GM23338 (cell line): ENCODE measurements at regions not wholly inside any gene's neighbourhood (a gene's known extent, or its start where the extent isn't known, plus 50 kb on each side); places are given as distances from the start of the nearest gene placed in this dataset.

ENCODE experiments used
- ATAC-seq: fragments of 200-7000 bp; cut with Tn5 transposase; 3 replicates; pipeline ENCODE4 v1.9.1; 2020
- DNase-seq: peaks from one replicate; pipeline ENCODE4 v3.0.0-alpha.2; 2015; ENCODE audit warnings: low spot score
- H2AFZ ChIP-seq: fragments of 200-600 bp; sonication (generic); 2 replicates; pipeline ENCODE4 v1.8.0; 2016; ENCODE audit warnings: antibody characterized with exemption, mild to moderate bottlenecking, moderate library complexity
- H3F3A ChIP-seq: fragments of 200-600 bp; sonication (generic); replicated peaks from 2 replicates; pipeline ENCODE4 v1.8.0; 2017; ENCODE audit warnings: antibody characterized with exemption, mixed run types, low read depth
- H3K27ac ChIP-seq: fragments of 200-600 bp; sonication (generic); 2 replicates; pipeline ENCODE4 v1.6.1; 2016; ENCODE audit warnings: low read depth
- H3K27me3 ChIP-seq: fragments of 200-600 bp; sonication (generic); 2 replicates; pipeline ENCODE4 v1.8.0; 2016; ENCODE audit warnings: mild to moderate bottlenecking, mixed run types, moderate library complexity; ENCODE audit not compliant: insufficient read depth
- H3K36me3 ChIP-seq: fragments of 200-600 bp; sonication (generic); 2 replicates; pipeline ENCODE4 v1.8.0; 2016; ENCODE audit warnings: mild to moderate bottlenecking; ENCODE audit not compliant: insufficient read depth
- H3K4me1 ChIP-seq: fragments of 200-600 bp; sonication (generic); 2 replicates; pipeline ENCODE4 v1.8.0; 2016; ENCODE audit warnings: mild to moderate bottlenecking, moderate library complexity; ENCODE audit not compliant: insufficient read depth
- H3K4me2 ChIP-seq: fragments of 200-600 bp; sonication (generic); 2 replicates; pipeline ENCODE4 v1.7.1; 2017; ENCODE audit warnings: mixed run types
- H3K4me3 ChIP-seq: fragments of 200-600 bp; sonication (generic); 2 replicates; pipeline ENCODE4 v1.6.1; 2016; ENCODE audit warnings: mixed run types
- H3K79me2 ChIP-seq: fragments of 200-600 bp; sonication (generic); replicated peaks from 2 replicates; pipeline ENCODE4 v1.8.0; 2017; ENCODE audit warnings: mild to moderate bottlenecking; ENCODE audit not compliant: insufficient read depth
- H3K9me2 ChIP-seq: fragments of 200-600 bp; sonication (generic); 2 replicates; pipeline ENCODE4 v1.8.0; 2017; ENCODE audit not compliant: insufficient read depth
- H4K20me1 ChIP-seq: fragments of 200-600 bp; sonication (generic); replicated peaks from 2 replicates; pipeline ENCODE4 v1.8.0; 2017; ENCODE audit warnings: mild to moderate bottlenecking; ENCODE audit not compliant: insufficient read depth
- H3K27ac Mint-ChIP-seq: 2 replicates; pipeline ENCODE4 v1.8.0; 2020; ENCODE audit warnings: inconsistent platforms, mild to moderate bottlenecking, moderate library complexity, mixed read lengths
- H3K27me3 Mint-ChIP-seq: 3 replicates; pipeline ENCODE4 v1.8.0; 2022; ENCODE audit warnings: low read depth, mild to moderate bottlenecking, moderate library complexity, mixed read lengths, inconsistent platforms; ENCODE audit not compliant: insufficient read depth, poor library complexity
- H3K36me3 Mint-ChIP-seq: 3 replicates; pipeline ENCODE4 v1.8.0; 2021; ENCODE audit warnings: low read depth, mild to moderate bottlenecking, inconsistent platforms, moderate library complexity, mixed read lengths
- H3K4me1 Mint-ChIP-seq: 3 replicates; pipeline ENCODE4 v1.8.0; 2020; ENCODE audit warnings: mild to moderate bottlenecking, inconsistent platforms, mixed read lengths
- H3K4me3 Mint-ChIP-seq: 3 replicates; pipeline ENCODE4 v1.8.0; 2021; ENCODE audit warnings: moderate library complexity, mild to moderate bottlenecking, inconsistent platforms, mixed read lengths
- H3K9me3 Mint-ChIP-seq: 3 replicates; pipeline ENCODE4 v1.8.0; 2020; ENCODE audit warnings: moderate library complexity, mild to moderate bottlenecking, inconsistent platforms, mixed read lengths
- CREB1 ChIP-seq: fragments of 250-450 bp; sonication (Bioruptor Pico); IDR thresholded peaks from 2 replicates; pipeline ENCODE4 v1.5.0; 2020; ENCODE audit warnings: low read depth, mild to moderate bottlenecking, moderate library complexity
- EZH2phosphoT487 ChIP-seq: fragments of 200-600 bp; sonication (generic); IDR thresholded peaks from one replicate; pipeline ENCODE4 v1.8.1; 2018; ENCODE audit warnings: antibody characterized with exemption; ENCODE audit not compliant: unreplicated experiment
- JUNB ChIP-seq: IDR thresholded peaks from one replicate; pipeline ENCODE4 v1.6.1; 2016; ENCODE audit warnings: antibody characterized with exemption; ENCODE audit not compliant: unreplicated experiment
- POLR2AphosphoS5 ChIP-seq: IDR thresholded peaks from 2 replicates; pipeline ENCODE4 v1.6.1; 2016; ENCODE audit warnings: antibody characterized with exemption, low read depth
- STAT1 ChIP-seq: IDR thresholded peaks from one replicate; pipeline ENCODE4 v1.6.1; 2016; ENCODE audit warnings: antibody characterized with exemption; ENCODE audit not compliant: unreplicated experiment
- ZNF114 ChIP-seq: fragments of 250-450 bp; sonication (Bioruptor Pico); IDR thresholded peaks from 2 replicates; pipeline ENCODE4 v1.5.0; 2020; ENCODE audit warnings: mild to moderate bottlenecking, moderate library complexity
- TF ChIP-seq, protein P1 (sequence below): IDR thresholded peaks from 2 replicates; pipeline ENCODE4 v1.6.1; 2016; ENCODE audit warnings: antibody characterized with exemption
- TF ChIP-seq, protein P2 (sequence below), 2 experiments: fragments of 200-600 bp in 1 of 2; sonication (generic) in 1 of 2; conservative IDR thresholded peaks; 2 replicates each; pipeline versions ENCODE4 v1.5.1 to v1.6.1; 2016 to 2017; ENCODE audit warnings: antibody characterized with exemption in 2 of 2, low read depth in 2 of 2, mild to moderate bottlenecking in 2 of 2, moderate library complexity in 1 of 2
- TF ChIP-seq, protein P3 (sequence below): fragments of 250-450 bp; sonication (Bioruptor Pico); IDR thresholded peaks from 2 replicates; pipeline ENCODE4 v1.5.0; 2020; ENCODE audit warnings: mild to moderate bottlenecking, moderate library complexity

DNA sequence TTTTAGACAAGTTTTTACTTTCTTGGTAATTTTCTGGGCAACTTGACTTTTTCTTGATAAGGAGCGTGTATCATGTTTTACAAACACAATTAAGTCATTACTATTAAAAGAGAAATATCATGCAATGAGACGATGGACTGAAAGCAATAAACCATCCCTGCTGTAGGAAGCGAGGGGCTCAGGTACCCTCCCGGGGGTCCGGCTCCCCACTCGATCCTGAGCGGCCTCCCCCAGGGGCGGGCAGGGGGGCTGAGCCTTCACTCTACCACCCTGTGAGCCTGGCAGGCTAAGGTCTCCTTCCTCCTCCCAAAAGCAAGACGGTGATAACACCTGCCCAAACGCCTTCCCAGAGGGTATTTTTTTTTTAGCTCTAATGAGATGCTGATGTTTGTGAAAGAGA lies 51.8 kb upstream of the ADGRA1 start:
- Histone ChIP-seq H3K36me3 (no peaks in the 10 kb centered on the region), H3K27me3 (no peaks in the 10 kb centered on the region), H2AFZ (no peak overlapping the region), H3F3A (no peaks in the 10 kb centered on the region), H3K4me1 (no peaks in the 10 kb centered on the region), H3K4me2 (no peak overlapping the region), H4K20me1 (no peaks in the 10 kb centered on the region), H3K9me2 (no peaks in the 10 kb centered on the region), H3K79me2 (no peaks in the 10 kb centered on the region), H3K4me3 (no peak overlapping the region), H3K27ac (no peak overlapping the region)
- no peak for TF ChIP-seq CREB1 (CRISPR knock-in tag)
- no peak for TF ChIP-seq EZH2phosphoT487
- TF ChIP-seq JUNB, result no peak
- TF ChIP-seq STAT1, result no peak
- TF ChIP-seq POLR2AphosphoS5, result no peak
- TF ChIP-seq, protein P1, sequence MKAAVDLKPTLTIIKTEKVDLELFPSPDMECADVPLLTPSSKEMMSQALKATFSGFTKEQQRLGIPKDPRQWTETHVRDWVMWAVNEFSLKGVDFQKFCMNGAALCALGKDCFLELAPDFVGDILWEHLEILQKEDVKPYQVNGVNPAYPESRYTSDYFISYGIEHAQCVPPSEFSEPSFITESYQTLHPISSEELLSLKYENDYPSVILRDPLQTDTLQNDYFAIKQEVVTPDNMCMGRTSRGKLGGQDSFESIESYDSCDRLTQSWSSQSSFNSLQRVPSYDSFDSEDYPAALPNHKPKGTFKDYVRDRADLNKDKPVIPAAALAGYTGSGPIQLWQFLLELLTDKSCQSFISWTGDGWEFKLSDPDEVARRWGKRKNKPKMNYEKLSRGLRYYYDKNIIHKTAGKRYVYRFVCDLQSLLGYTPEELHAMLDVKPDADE, result no peak
- TF ChIP-seq ZNF114 (CRISPR knock-in tag), result no peak
- TF ChIP-seq, protein P2, sequence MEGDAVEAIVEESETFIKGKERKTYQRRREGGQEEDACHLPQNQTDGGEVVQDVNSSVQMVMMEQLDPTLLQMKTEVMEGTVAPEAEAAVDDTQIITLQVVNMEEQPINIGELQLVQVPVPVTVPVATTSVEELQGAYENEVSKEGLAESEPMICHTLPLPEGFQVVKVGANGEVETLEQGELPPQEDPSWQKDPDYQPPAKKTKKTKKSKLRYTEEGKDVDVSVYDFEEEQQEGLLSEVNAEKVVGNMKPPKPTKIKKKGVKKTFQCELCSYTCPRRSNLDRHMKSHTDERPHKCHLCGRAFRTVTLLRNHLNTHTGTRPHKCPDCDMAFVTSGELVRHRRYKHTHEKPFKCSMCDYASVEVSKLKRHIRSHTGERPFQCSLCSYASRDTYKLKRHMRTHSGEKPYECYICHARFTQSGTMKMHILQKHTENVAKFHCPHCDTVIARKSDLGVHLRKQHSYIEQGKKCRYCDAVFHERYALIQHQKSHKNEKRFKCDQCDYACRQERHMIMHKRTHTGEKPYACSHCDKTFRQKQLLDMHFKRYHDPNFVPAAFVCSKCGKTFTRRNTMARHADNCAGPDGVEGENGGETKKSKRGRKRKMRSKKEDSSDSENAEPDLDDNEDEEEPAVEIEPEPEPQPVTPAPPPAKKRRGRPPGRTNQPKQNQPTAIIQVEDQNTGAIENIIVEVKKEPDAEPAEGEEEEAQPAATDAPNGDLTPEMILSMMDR (conservative IDR thresholded peaks at IDR 0.05; ENCODE audit: low read depth in 2 of 2), result no peak
- TF ChIP-seq, protein P3, sequence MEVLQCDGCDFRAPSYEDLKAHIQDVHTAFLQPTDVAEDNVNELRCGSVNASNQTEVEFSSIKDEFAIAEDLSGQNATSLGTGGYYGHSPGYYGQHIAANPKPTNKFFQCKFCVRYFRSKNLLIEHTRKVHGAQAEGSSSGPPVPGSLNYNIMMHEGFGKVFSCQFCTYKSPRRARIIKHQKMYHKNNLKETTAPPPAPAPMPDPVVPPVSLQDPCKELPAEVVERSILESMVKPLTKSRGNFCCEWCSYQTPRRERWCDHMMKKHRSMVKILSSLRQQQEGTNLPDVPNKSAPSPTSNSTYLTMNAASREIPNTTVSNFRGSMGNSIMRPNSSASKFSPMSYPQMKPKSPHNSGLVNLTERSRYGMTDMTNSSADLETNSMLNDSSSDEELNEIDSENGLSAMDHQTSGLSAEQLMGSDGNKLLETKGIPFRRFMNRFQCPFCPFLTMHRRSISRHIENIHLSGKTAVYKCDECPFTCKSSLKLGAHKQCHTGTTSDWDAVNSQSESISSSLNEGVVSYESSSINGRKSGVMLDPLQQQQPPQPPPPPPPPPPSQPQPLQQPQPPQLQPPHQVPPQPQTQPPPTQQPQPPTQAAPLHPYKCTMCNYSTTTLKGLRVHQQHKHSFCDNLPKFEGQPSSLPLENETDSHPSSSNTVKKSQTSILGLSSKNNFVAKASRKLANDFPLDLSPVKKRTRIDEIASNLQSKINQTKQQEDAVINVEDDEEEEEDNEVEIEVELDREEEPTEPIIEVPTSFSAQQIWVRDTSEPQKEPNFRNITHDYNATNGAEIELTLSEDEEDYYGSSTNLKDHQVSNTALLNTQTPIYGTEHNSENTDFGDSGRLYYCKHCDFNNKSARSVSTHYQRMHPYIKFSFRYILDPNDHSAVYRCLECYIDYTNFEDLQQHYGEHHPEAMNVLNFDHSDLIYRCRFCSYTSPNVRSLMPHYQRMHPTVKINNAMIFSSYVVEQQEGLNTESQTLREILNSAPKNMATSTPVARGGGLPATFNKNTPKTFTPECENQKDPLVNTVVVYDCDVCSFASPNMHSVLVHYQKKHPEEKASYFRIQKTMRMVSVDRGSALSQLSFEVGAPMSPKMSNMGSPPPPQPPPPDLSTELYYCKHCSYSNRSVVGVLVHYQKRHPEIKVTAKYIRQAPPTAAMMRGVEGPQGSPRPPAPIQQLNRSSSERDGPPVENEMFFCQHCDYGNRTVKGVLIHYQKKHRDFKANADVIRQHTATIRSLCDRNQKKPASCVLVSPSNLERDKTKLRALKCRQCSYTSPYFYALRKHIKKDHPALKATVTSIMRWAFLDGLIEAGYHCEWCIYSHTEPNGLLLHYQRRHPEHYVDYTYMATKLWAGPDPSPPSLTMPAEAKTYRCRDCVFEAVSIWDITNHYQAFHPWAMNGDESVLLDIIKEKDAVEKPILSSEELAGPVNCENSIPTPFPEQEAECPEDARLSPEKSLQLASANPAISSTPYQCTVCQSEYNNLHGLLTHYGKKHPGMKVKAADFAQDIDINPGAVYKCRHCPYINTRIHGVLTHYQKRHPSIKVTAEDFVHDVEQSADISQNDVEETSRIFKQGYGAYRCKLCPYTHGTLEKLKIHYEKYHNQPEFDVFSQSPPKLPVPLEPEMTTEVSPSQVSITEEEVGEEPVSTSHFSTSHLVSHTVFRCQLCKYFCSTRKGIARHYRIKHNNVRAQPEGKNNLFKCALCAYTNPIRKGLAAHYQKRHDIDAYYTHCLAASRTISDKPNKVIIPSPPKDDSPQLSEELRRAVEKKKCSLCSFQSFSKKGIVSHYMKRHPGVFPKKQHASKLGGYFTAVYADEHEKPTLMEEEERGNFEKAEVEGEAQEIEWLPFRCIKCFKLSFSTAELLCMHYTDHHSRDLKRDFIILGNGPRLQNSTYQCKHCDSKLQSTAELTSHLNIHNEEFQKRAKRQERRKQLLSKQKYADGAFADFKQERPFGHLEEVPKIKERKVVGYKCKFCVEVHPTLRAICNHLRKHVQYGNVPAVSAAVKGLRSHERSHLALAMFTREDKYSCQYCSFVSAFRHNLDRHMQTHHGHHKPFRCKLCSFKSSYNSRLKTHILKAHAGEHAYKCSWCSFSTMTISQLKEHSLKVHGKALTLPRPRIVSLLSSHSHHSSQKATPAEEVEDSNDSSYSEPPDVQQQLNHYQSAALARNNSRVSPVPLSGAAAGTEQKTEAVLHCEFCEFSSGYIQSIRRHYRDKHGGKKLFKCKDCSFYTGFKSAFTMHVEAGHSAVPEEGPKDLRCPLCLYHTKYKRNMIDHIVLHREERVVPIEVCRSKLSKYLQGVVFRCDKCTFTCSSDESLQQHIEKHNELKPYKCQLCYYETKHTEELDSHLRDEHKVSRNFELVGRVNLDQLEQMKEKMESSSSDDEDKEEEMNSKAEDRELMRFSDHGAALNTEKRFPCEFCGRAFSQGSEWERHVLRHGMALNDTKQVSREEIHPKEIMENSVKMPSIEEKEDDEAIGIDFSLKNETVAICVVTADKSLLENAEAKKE (CRISPR knock-in tag), result no peak
- ATAC-seq (no peak), DNase-seq (no peak)
- peaks cover 8% of the 10 kb centered on the region for H3K27me3 Mint-ChIP-seq
- no peaks in the 10 kb centered on the region for H3K9me3 Mint-ChIP-seq
- H3K4me3 Mint-ChIP-seq, result no peak overlapping the region
- H3K4me1 Mint-ChIP-seq, result peaks cover 4% of the 10 kb centered on the region
- H3K36me3 Mint-ChIP-seq, result no peaks in the 10 kb centered on the region
- no peak overlapping the region for H3K27ac Mint-ChIP-seq
